ENCODE measurements at regions not wholly inside any gene's neighbourhood (a gene's known extent, or its start where the extent isn't known, plus 50 kb on each side); places are given as distances from the start of the nearest gene placed in this dataset.

GRCh38 chr3:182618981-182619591 is 174.2 kb upstream of the ATP11B start:
- FAIRE-seq (no peak), DNase-seq (ENCODE audit: low read depth) (peak; percentile 93)
- Histone ChIP-seq H3K9ac (ENCODE audit: low read length) (no peak overlapping the region), H3K4me2 (ENCODE audit: low read length) (no peak overlapping the region), H3K4me1 (ENCODE audit: insufficient read depth, low read length) (peaks cover 4% of the 10 kb centered on the region), H3K36me3 (ENCODE audit: insufficient read depth, low read length) (no peaks in the 10 kb centered on the region), H4K20me1 (ENCODE audit: insufficient read depth, low read length) (no peaks in the 10 kb centered on the region), H2AFZ (ENCODE audit: low read depth, low read length) (no peak overlapping the region), H3K27ac (ENCODE audit: low read depth, low read length) (no peak overlapping the region), H3K4me3 (ENCODE audit: insufficient read depth, low read depth, low read length) (no peak overlapping the region), H3K79me2 (ENCODE audit: insufficient read depth, low read length) (no peaks in the 10 kb centered on the region), H3K27me3 (ENCODE audit: insufficient read depth, low read length) (no peaks in the 10 kb centered on the region), H3K9me3 (ENCODE audit: insufficient read depth, low read depth, low read length) (no peaks in the 10 kb centered on the region)
- H3K4me3 Mint-ChIP-seq (ENCODE audit: unreplicated experiment), result no peak overlapping the region
- H3K4me1 Mint-ChIP-seq (ENCODE audit: low read depth, unreplicated experiment), result peaks cover 2% of the 10 kb centered on the region
- no peaks in the 10 kb centered on the region for H3K9me3 Mint-ChIP-seq (ENCODE audit: unreplicated experiment)
- peaks cover 4% of the 10 kb centered on the region for H3K27me3 Mint-ChIP-seq (ENCODE audit: low read depth, unreplicated experiment)
- no peaks in the 10 kb centered on the region for H3K36me3 Mint-ChIP-seq (ENCODE audit: low read depth, unreplicated experiment)
- TF ChIP-seq CTCF (IDR thresholded peaks at IDR 0.05; ENCODE audit: insufficient read depth, low read depth, low read length), result no peak
- no peak for TF ChIP-seq EZH2 (IDR thresholded peaks at IDR 0.05; ENCODE audit: insufficient read depth, low read length)
- no peak overlapping the region for H3K27ac Mint-ChIP-seq (ENCODE audit: unreplicated experiment)

- no peaks in the 10 kb centered on the region for H3K9me3 Mint-ChIP-seq (ENCODE audit: unreplicated experiment)
- Histone ChIP-seq H3K9ac (ENCODE audit: low read length) (no peak overlapping the region), H3K4me2 (ENCODE audit: low read length) (no peak overlapping the region), H3K79me2 (ENCODE audit: insufficient read depth, low read length) (no peaks in the 10 kb centered on the region), H3K4me3 (ENCODE audit: insufficient read depth, low read depth, low read length) (no peak overlapping the region), H4K20me1 (ENCODE audit: insufficient read depth, low read length) (no peaks in the 10 kb centered on the region), H3K9me3 (ENCODE audit: insufficient read depth, low read depth, low read length) (no peaks in the 10 kb centered on the region), H3K27ac (ENCODE audit: low read depth, low read length) (no peak overlapping the region), H3K4me1 (ENCODE audit: insufficient read depth, low read length) (peaks cover 4% of the 10 kb centered on the region), H2AFZ (ENCODE audit: low read depth, low read length) (no peak overlapping the region), H3K36me3 (ENCODE audit: insufficient read depth, low read length) (no peaks in the 10 kb centered on the region), H3K27me3 (ENCODE audit: insufficient read depth, low read length) (peaks cover under 1% of the 10 kb centered on the region)
- TF ChIP-seq EZH2 (IDR thresholded peaks at IDR 0.05; ENCODE audit: insufficient read depth, low read length) (no peak), CTCF (IDR thresholded peaks at IDR 0.05; ENCODE audit: insufficient read depth, low read depth, low read length) (no peak)
- H3K27me3 Mint-ChIP-seq (ENCODE audit: low read depth, unreplicated experiment), result peaks cover 1% of the 10 kb centered on the region
- no peaks in the 10 kb centered on the region for H3K36me3 Mint-ChIP-seq (ENCODE audit: low read depth, unreplicated experiment)
- H3K4me1 Mint-ChIP-seq (ENCODE audit: low read depth, unreplicated experiment), result peaks cover 2% of the 10 kb centered on the region
- no peak overlapping the region for H3K27ac Mint-ChIP-seq (ENCODE audit: unreplicated experiment)
- no peak overlapping the region for H3K4me3 Mint-ChIP-seq (ENCODE audit: unreplicated experiment)
- no peak for FAIRE-seq
- DNase-seq (ENCODE audit: low read depth), result no peak
Observed at GRCh38 chr3:182620723-182621434, 172.4 kb upstream of the ATP11B start.

All from astrocyte (in vitro differentiated cells and primary cell).